K562 (cell line): ENCODE measurements at regions not wholly inside any gene's neighbourhood (a gene's known extent, or its start where the extent isn't known, plus 50 kb on each side); places are given as distances from the start of the nearest gene placed in this dataset.

Source experiments
- ATAC-seq: fragments of 200-7000 bp; cut with Tn5 transposase; 3 replicates; pipeline ENCODE4 v1.9.1; 2020; ENCODE audit warnings: moderate library complexity
- BruUV-seq: library from RNA; stranded (reverse); fragments of 400-500 nt; replicated peaks from 2 replicates; lab custom pipeline; 2021; lab: Mats Ljungman, UMichigan
- CTCF ChIA-PET: fragments of 300-600 bp; formaldehyde crosslinking; extraction: SDS; loops from one replicate; lab custom pipeline; 2021; ENCODE audit warnings: low intra/inter-chr PET ratio; lab: Yijun Ruan, JAX
- POLR2A ChIA-PET: fragments of 300-600, 350-650 bp; sonication (Branson Sonifier 250); formaldehyde crosslinking; extraction: SDS; loops from one replicate; lab custom pipeline; 2021; ENCODE audit warnings: antibody characterized with exemption, inconsistent platforms; lab: Yijun Ruan, JAX
- DNase-seq, 4 experiments: peaks; one replicate each; pipeline versions ENCODE4 v3.0.0 to v3.0.0-alpha.2; 2011 to 2018; ENCODE audit warnings: low spot score in 3 of 4, mixed read lengths in 3 of 4; ENCODE audit errors: extremely low read depth in 1 of 4
- FAIRE-seq: peaks from 2 replicates; lab custom pipeline; 2011; peaks lifted over from hg19 to GRCh38; lab: Jason Lieb, UNC
- H2AFZ ChIP-seq: 2 replicates; pipeline ENCODE4 v1.6.0; 2011; ENCODE audit warnings: low read depth, low read length, control low read depth, inconsistent platforms
- H3K27ac ChIP-seq: fragments of 200-600 bp; 3 replicates; pipeline ENCODE4 v1.8.0; 2011; ENCODE audit warnings: low read depth, mild to moderate bottlenecking, control low read depth, inconsistent platforms, low read length, moderate library complexity, mixed read lengths; ENCODE audit errors: extremely low read depth
- H3K27me3 ChIP-seq, 2 experiments: fragments of 300-600 bp in 1 of 2; 2 replicates in 1 of 2; 3 replicates in 1 of 2; pipeline versions ENCODE4 v1.6.0 to v1.8.0; 2011; ENCODE audit warnings: inconsistent platforms in 2 of 2, low read length in 2 of 2, mild to moderate bottlenecking in 1 of 2, mixed read lengths in 1 of 2, moderate library complexity in 1 of 2; ENCODE audit not compliant: control insufficient read depth in 2 of 2, insufficient read depth in 2 of 2
- H3K36me3 ChIP-seq: fragments of 300-600 bp; 3 replicates; pipeline ENCODE4 v1.8.0; 2011; ENCODE audit warnings: mild to moderate bottlenecking, low read length, inconsistent platforms; ENCODE audit not compliant: control insufficient read depth, insufficient read depth
- H3K4me1 ChIP-seq, 2 experiments: fragments of 200-600 bp in 1 of 2; replicated peaks in 1 of 2; 2 replicates in 1 of 2; 3 replicates in 1 of 2; pipeline versions ENCODE4 v1.5.1 to v1.8.0; 2011; ENCODE audit warnings: inconsistent platforms in 2 of 2, low read length in 2 of 2, mild to moderate bottlenecking in 1 of 2, mixed read lengths in 1 of 2, moderate library complexity in 1 of 2; ENCODE audit not compliant: control insufficient read depth in 2 of 2, insufficient read depth in 2 of 2
- H3K4me2 ChIP-seq: 2 replicates; pipeline ENCODE4 v1.6.1; 2011; ENCODE audit warnings: low read length, control low read depth, inconsistent platforms, mixed read lengths; ENCODE audit not compliant: insufficient read depth
- H3K4me3 ChIP-seq: fragments of 200-600 bp; sonication (generic), shearing (Covaris generic); 2 replicates; pipeline ENCODE4 v1.5.1; 2016; ENCODE audit warnings: control low read depth, inconsistent platforms
- H3K79me2 ChIP-seq: fragments of 200-600 bp; 3 replicates; pipeline ENCODE4 v1.8.0; 2011; ENCODE audit warnings: low read length, inconsistent platforms; ENCODE audit not compliant: control insufficient read depth, insufficient read depth
- H3K9ac ChIP-seq, 2 experiments: 2 replicates each; pipeline versions ENCODE4 v1.6.0 to v1.6.1; 2011; ENCODE audit warnings: low read depth in 2 of 2, low read length in 2 of 2, control low read depth in 1 of 2, inconsistent platforms in 1 of 2, mild to moderate bottlenecking in 1 of 2, mixed read lengths in 1 of 2; ENCODE audit not compliant: insufficient read depth in 1 of 2
- H3K9me1 ChIP-seq: one replicate; pipeline ENCODE4 v1.6.0; 2011; ENCODE audit warnings: inconsistent platforms, mild to moderate bottlenecking, low read length, moderate library complexity; ENCODE audit not compliant: control insufficient read depth, insufficient read depth
- H3K9me3 ChIP-seq: replicated peaks from 2 replicates; pipeline ENCODE4 v1.5.1; 2011; ENCODE audit warnings: low read depth, low read length, inconsistent platforms; ENCODE audit not compliant: control insufficient read depth, insufficient read depth
- H4K20me1 ChIP-seq: replicated peaks from 2 replicates; pipeline ENCODE4 v1.6.1; 2011; ENCODE audit warnings: low read length, inconsistent platforms, mixed read lengths; ENCODE audit not compliant: control insufficient read depth, insufficient read depth
- BRD4 ChIP-seq: fragments of 200-600 bp; sonication (generic); IDR thresholded peaks from 2 replicates; pipeline ENCODE4 v1.6.1; 2017; ENCODE audit warnings: inconsistent platforms
- KAT7 ChIP-seq: sonication (generic); formaldehyde crosslinking; IDR thresholded peaks from 2 replicates; pipeline ENCODE4 v1.8.0; 2022; ENCODE audit warnings: missing genetic modification reagents, mild to moderate bottlenecking, borderline replicate concordance
- MAFG ChIP-seq: fragments of 450-650 bp; conservative IDR thresholded peaks from 2 replicates; pipeline ENCODE4 v1.6.1; 2016; ENCODE audit warnings: missing genetic modification characterization, missing compliant biosample characterization
- MECOM ChIP-seq: fragments of 250-450 bp; sonication (Bioruptor Pico); IDR thresholded peaks from 2 replicates; pipeline ENCODE4 v1.8.0; 2022; ENCODE audit warnings: inconsistent platforms
- NFIX ChIP-seq: fragments of 250-450 bp; sonication (Bioruptor Pico); IDR thresholded peaks from 2 replicates; pipeline ENCODE4 v1.4.0; 2020; ENCODE audit warnings: low read depth, mild to moderate bottlenecking, moderate library complexity
- PHB ChIP-seq: fragments of 250-450 bp; sonication (Bioruptor Pico); IDR thresholded peaks from 2 replicates; pipeline ENCODE4 v1.5.0; 2021
- POLR3A ChIP-seq: IDR thresholded peaks from 2 replicates; pipeline ENCODE4 v1.6.1; 2011; ENCODE audit warnings: borderline replicate concordance, mild to moderate bottlenecking, moderate library complexity; ENCODE audit not compliant: insufficient read length, insufficient read depth; ENCODE audit errors: extremely low read depth
- PRPF4 ChIP-seq: fragments of 200-400 bp; formaldehyde crosslinking; IDR thresholded peaks from one replicate; pipeline ENCODE4 v1.6.1; 2017; ENCODE audit warnings: low read length, low read depth, mild to moderate bottlenecking; ENCODE audit not compliant: insufficient read depth, poor library complexity, severe bottlenecking
- RBM14 ChIP-seq: fragments of 200-400 bp; formaldehyde crosslinking; IDR thresholded peaks from 2 replicates; pipeline ENCODE4 v1.6.1; 2018; ENCODE audit warnings: low read depth, mild to moderate bottlenecking, low read length, moderate library complexity, borderline replicate concordance; ENCODE audit not compliant: insufficient read depth
- SRF ChIP-seq, 2 experiments: fragments of 250-450, 450-650 bp in 1 of 2; sonication (Bioruptor Pico) in 1 of 2; sonication (generic) in 1 of 2; formaldehyde crosslinking; IDR thresholded peaks; 2 replicates each; pipeline versions ENCODE4 v1.5.0 to v1.5.1; 2020 to 2022; ENCODE audit warnings: mild to moderate bottlenecking in 1 of 2, missing genetic modification reagents in 1 of 2
- SRSF1 ChIP-seq: fragments of 200-400 bp; formaldehyde crosslinking; IDR thresholded peaks from 2 replicates; pipeline ENCODE4 v1.6.1; 2017; ENCODE audit warnings: mild to moderate bottlenecking, low read depth, low read length, moderate library complexity
- TRIM24 ChIP-seq, 2 experiments: fragments of 450-650 bp; IDR thresholded peaks; 2 replicates each; pipeline ENCODE4 v1.6.1; 2016
- ZNF41 ChIP-seq: fragments of 250-450 bp; sonication (Bioruptor Pico); conservative IDR thresholded peaks from 2 replicates; pipeline ENCODE4 v1.4.0; 2020; ENCODE audit warnings: mild to moderate bottlenecking
- ZNF551 ChIP-seq: fragments of 250-450 bp; sonication (Bioruptor Pico); IDR thresholded peaks from 2 replicates; pipeline ENCODE4 v1.5.0; 2021; ENCODE audit warnings: mild to moderate bottlenecking, moderate library complexity
- ZSCAN32 ChIP-seq: fragments of 450-650 bp; formaldehyde crosslinking; IDR thresholded peaks from 2 replicates; pipeline ENCODE4 v1.4.0; 2020; ENCODE audit warnings: mild to moderate bottlenecking, moderate library complexity
- WGBS: fragments of 100-300 bp; shearing (Covaris generic); methylation state at CpG from one replicate; pipeline ENCODE4 v1.1.6; 2016; ENCODE audit warnings: low coverage, mixed read lengths; ENCODE audit not compliant: insufficient coverage; ENCODE audit errors: missing lambda C conversion rate; 5-methylcytosine and 5-hydroxymethylcytosine counted together
- in situ Hi-C: fragments of 300-500 bp; cut with MboI; formaldehyde crosslinking; loops from 4 replicates; pipeline ENCODE4 v1.15.0; 2018; ENCODE audit warnings: inconsistent platforms, mixed read lengths
- intact Hi-C: fragments of 100-400 bp; cut with micrococcal nuclease; formaldehyde crosslinking; loops from 2 replicates; pipeline ENCODE4 v1.14.2; 2022
- TF ChIP-seq, protein P1 (sequence below): fragments of 450-650 bp; IDR thresholded peaks from 2 replicates; pipeline ENCODE4 v1.7.1; 2018; ENCODE audit warnings: mild to moderate bottlenecking, low read depth; ENCODE audit not compliant: partially characterized antibody
- TF ChIP-seq, protein P2 (sequence below), 2 experiments: IDR thresholded peaks; 2 replicates each; pipeline ENCODE4 v1.6.1; 2011; ENCODE audit warnings: borderline replicate concordance in 1 of 2, control low read depth in 1 of 2, low read depth in 1 of 2, low read length in 1 of 2, mild to moderate bottlenecking in 1 of 2, mixed read lengths in 1 of 2, moderate library complexity in 1 of 2; ENCODE audit not compliant: insufficient read depth in 1 of 2, insufficient read length in 1 of 2, poor library complexity in 1 of 2, severe bottlenecking in 1 of 2; ENCODE audit errors: extremely low read depth in 1 of 2

DNA sequence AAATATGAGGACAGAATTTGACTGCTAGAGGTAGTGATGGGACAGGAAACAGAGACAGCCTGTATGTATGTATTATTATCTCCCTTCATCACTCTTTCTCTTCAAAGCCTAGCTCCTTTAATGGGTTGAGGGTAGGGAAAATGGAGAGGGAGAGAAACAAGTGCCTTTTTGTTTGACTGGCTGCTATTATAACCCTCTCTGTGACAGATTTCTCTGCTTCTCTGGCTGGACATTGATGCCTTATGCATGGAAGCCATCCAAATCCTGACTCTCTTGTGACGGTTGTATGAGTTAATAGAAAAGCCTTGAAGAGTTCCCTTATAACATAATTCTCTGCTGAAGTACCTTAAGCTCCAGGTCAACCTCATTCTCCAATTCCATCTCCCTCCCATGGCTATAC is 118.5 kb upstream of the COL5A2 start:
- DNase-seq = no peak
- CTCF ChIA-PET = no interaction called here
- Histone ChIP-seq H3K4me2 (no peak overlapping the region), H2AFZ (no peak overlapping the region), H3K9me1 (no peaks in the 10 kb centered on the region), H4K20me1 (no peaks in the 10 kb centered on the region), H3K9ac (no peak overlapping the region), H3K4me1 (no peaks in the 10 kb centered on the region), H3K36me3 (no peaks in the 10 kb centered on the region), H3K27me3 (no peaks in the 10 kb centered on the region), H3K4me3 (no peak overlapping the region), H3K79me2 (no peaks in the 10 kb centered on the region), H3K9me3 (no peaks in the 10 kb centered on the region), H3K27ac (no peak overlapping the region)
- intact Hi-C loops = no loop called here
- in situ Hi-C loops = no loop called here
- WGBS = 0% methylated on average over 1 of the region's 1 CpG
- POLR2A ChIA-PET = interaction anchor here (0.7 kb wide), 1 partner anchor 493 kb away, joined by 3 read pairs; no protein-coding TSS in a partner anchor
- TF ChIP-seq SRF (CRISPR knock-in tag; IDR thresholded peaks at IDR 0.05) = no peak
- no peak for TF ChIP-seq PHB (CRISPR knock-in tag)
- no peak for TF ChIP-seq POLR3A
- TF ChIP-seq MAFG (tag) = no peak
- TF ChIP-seq ZNF551 (CRISPR knock-in tag) = no peak
- TF ChIP-seq ZNF41 (CRISPR knock-in tag) = no peak
- no peak for TF ChIP-seq PRPF4
- no peak for TF ChIP-seq NFIX
- no peak for TF ChIP-seq ZSCAN32 (CRISPR knock-in tag)
- TF ChIP-seq, protein P1, sequence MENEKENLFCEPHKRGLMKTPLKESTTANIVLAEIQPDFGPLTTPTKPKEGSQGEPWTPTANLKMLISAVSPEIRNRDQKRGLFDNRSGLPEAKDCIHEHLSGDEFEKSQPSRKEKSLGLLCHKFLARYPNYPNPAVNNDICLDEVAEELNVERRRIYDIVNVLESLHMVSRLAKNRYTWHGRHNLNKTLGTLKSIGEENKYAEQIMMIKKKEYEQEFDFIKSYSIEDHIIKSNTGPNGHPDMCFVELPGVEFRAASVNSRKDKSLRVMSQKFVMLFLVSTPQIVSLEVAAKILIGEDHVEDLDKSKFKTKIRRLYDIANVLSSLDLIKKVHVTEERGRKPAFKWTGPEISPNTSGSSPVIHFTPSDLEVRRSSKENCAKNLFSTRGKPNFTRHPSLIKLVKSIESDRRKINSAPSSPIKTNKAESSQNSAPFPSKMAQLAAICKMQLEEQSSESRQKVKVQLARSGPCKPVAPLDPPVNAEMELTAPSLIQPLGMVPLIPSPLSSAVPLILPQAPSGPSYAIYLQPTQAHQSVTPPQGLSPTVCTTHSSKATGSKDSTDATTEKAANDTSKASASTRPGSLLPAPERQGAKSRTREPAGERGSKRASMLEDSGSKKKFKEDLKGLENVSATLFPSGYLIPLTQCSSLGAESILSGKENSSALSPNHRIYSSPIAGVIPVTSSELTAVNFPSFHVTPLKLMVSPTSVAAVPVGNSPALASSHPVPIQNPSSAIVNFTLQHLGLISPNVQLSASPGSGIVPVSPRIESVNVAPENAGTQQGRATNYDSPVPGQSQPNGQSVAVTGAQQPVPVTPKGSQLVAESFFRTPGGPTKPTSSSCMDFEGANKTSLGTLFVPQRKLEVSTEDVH = no peak
- TF ChIP-seq TRIM24 (IDR thresholded peaks at IDR 0.05) = no peak
- TF ChIP-seq RBM14 = no peak
- no peak for TF ChIP-seq BRD4
- no peak for TF ChIP-seq KAT7 (CRISPR knock-in tag)
- TF ChIP-seq MECOM (CRISPR knock-in tag) = no peak
- TF ChIP-seq, protein P2, sequence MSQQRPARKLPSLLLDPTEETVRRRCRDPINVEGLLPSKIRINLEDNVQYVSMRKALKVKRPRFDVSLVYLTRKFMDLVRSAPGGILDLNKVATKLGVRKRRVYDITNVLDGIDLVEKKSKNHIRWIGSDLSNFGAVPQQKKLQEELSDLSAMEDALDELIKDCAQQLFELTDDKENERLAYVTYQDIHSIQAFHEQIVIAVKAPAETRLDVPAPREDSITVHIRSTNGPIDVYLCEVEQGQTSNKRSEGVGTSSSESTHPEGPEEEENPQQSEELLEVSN (IDR thresholded peaks at IDR 0.05; ENCODE audit: borderline replicate concordance in 1 of 2, extremely low read depth in 1 of 2, insufficient read depth in 1 of 2, insufficient read length in 1 of 2, low read depth in 1 of 2, low read length in 1 of 2, poor library complexity in 1 of 2, severe bottlenecking in 1 of 2) = no peak
- no peak for TF ChIP-seq SRSF1
- no TSS peak for BruUV-seq
- ATAC-seq = no peak
- FAIRE-seq = no peak
